ENCODE measurements at regions not wholly inside any gene's neighbourhood (a gene's known extent, or its start where the extent isn't known, plus 50 kb on each side); places are given as distances from the start of the nearest gene placed in this dataset.

DNA sequence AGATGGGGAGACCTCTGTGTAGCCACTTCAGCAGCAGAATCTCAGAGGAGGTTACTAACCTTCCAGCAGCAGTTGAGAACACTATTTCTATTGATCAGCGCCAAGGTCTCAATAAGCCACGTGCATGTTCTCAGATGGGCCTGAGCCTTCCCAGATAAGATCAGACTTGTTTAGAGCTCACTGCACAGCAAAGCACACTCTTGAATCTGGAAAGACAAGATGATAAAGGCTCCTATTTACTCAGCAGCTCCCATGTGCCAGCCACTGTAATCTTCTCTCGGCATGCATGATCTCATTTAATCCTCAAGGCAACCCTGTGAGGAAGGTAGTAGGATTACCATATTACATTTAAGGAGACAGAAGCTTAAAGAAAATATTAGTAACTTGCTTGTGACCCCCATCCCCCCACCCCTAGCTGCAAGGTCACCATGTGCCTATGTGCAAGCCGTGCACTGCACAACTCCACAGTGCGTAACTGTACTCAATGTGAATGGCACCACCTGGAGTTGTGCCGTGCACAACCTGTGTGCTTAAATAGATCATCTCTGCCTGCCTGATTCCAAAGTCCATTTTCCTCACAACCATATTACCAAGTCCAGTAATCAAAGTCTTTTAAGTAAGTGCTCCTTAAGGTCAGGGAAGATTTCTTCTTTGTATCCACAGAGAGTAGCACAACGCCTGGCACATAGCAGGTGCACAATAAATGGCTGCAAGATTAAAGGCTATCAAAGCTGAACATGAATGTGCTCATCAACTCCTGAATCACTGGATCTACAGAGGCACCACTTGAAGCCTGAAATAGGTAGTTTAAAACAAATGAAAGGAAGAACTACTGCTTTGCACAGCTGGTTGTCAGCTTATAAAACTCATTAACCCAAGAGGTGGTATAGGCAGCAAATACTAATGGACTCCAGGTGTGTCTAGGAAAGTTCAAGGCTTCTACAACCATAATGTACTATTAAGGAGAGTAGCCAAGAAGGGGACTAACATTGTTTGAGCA is 293.8 kb downstream of the BUD13 start:
- Histone ChIP-seq H3K36me3 (no peaks in the 10 kb centered on the region), H3K4me3 (no peak overlapping the region), H3K27me3 (replicated peaks; ENCODE audit: insufficient read depth) (no peaks in the 10 kb centered on the region), H3K4me1 (replicated peaks) (no peaks in the 10 kb centered on the region), H3K9me3 (no peaks in the 10 kb centered on the region), H3K27ac (no peak overlapping the region)
- WGBS = 52% methylated on average over 7 of the region's 7 CpGs
- peak; percentile 34 for TF ChIP-seq POLR2AphosphoS5 (IDR thresholded peaks at IDR 0.05)
- TF ChIP-seq, protein P1, sequence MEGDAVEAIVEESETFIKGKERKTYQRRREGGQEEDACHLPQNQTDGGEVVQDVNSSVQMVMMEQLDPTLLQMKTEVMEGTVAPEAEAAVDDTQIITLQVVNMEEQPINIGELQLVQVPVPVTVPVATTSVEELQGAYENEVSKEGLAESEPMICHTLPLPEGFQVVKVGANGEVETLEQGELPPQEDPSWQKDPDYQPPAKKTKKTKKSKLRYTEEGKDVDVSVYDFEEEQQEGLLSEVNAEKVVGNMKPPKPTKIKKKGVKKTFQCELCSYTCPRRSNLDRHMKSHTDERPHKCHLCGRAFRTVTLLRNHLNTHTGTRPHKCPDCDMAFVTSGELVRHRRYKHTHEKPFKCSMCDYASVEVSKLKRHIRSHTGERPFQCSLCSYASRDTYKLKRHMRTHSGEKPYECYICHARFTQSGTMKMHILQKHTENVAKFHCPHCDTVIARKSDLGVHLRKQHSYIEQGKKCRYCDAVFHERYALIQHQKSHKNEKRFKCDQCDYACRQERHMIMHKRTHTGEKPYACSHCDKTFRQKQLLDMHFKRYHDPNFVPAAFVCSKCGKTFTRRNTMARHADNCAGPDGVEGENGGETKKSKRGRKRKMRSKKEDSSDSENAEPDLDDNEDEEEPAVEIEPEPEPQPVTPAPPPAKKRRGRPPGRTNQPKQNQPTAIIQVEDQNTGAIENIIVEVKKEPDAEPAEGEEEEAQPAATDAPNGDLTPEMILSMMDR (IDR thresholded peaks at IDR 0.05) = no peak
- intact Hi-C loops (cut with DNase I) = no loop called here
- no peak for DNase-seq (ENCODE audit: low spot score)

DNA sequence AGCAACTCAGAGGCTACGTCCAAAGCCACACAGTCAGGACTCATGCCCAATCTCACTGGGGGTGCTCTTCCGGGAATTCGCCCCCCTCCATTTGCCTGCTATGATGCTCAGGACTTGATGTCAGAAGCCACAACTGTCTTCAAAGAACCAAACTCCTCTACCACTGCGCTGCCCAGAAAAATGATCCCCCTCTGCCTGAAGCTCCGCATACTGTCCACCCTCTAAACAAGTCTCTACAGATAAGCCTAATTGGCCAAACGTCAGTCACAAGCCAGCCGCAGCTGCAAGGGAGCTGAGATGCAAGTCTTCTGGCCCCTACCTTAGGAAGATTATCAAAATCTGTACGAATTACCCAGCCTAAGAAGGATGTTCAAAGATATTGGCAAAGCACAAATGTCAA is 294.6 kb downstream of the BUD13 start:
- Histone ChIP-seq H3K4me1 (replicated peaks) (no peaks in the 10 kb centered on the region), H3K27ac (no peak overlapping the region), H3K4me3 (no peak overlapping the region), H3K9me3 (no peaks in the 10 kb centered on the region), H3K27me3 (replicated peaks; ENCODE audit: insufficient read depth) (no peaks in the 10 kb centered on the region), H3K36me3 (no peaks in the 10 kb centered on the region)
- WGBS = 49% methylated on average over 8 of the region's 8 CpGs
- TF ChIP-seq POLR2A (IDR thresholded peaks at IDR 0.05) (no peak), POLR2AphosphoS5 (IDR thresholded peaks at IDR 0.05) (no peak)
- TF ChIP-seq, protein P1 (IDR thresholded peaks at IDR 0.05) = no peak
- intact Hi-C loops (cut with DNase I) = no loop called here
- no peak for DNase-seq (ENCODE audit: low spot score)

DNA sequence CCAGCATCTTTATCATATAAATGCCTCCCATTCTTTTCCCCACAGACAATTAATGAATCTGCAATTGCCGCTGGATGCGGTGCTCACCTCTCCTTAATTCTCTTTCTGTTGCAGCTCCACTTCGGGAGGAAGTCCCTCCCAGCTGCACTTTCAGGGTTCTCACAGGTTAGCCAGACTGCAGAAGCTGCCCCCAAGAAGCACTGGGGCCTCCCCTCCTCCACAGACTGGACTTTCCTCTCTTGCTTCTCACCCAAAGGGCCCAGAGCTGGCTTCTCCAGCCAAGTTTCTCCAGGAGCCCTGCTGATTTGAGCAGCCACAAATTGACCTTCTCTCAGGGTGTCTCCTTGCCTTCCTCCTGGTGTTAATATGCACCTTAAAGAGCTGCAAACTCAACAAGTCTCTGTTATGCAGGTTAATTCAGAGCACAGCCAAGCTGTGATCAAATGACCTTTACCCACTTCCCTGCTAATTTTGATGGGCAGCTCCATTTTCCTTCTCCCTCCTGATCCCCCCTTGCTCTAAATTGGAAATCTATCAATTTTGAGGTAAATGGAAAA is 298.9 kb downstream of the BUD13 start:
- no peak for TF ChIP-seq POLR2AphosphoS5 (IDR thresholded peaks at IDR 0.05)
- no peak for TF ChIP-seq POLR2A (IDR thresholded peaks at IDR 0.05)
- TF ChIP-seq, protein P1 (IDR thresholded peaks at IDR 0.05) = no peak
- Histone ChIP-seq H3K4me1 (replicated peaks) (no peaks in the 10 kb centered on the region), H3K36me3 (no peaks in the 10 kb centered on the region), H3K4me3 (no peak overlapping the region), H3K27ac (no peak overlapping the region), H3K27me3 (replicated peaks; ENCODE audit: insufficient read depth) (peaks cover 3% of the 10 kb centered on the region), H3K9me3 (no peaks in the 10 kb centered on the region)
- intact Hi-C loops (cut with DNase I) = no loop called here
- WGBS = 76% methylated on average over 3 of the region's 3 CpGs
- DNase-seq (ENCODE audit: low spot score) = no peak

DNA sequence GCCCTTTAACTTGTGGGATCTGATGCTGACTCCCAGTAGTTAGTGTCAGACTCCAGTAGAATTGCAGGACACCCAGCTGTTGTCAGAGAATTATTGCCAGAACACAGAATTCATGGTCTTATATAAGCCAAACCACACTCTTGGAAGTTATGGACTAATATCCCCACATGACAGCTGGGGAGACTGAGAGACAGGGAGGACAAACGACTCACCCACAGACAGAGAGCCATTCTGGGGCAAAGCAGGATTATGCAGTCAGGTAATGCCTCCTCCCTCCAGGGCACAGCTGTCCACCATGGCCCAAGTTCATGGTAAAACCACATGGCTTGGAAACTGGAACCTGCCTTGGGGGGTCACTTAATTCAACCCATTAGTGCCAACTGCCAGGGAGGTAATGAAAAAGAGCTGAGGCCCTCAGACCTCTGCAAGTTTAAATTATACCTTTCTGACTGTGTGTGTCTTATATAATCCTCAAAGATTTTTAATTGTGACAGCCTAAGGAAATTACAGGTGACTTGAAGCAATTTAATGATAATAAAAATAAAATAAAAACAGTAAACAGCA is 299.5 kb downstream of the BUD13 start:
- DNase-seq (ENCODE audit: low spot score) = no peak
- no peak overlapping the region for H3K27ac ChIP-seq
- no peaks in the 10 kb centered on the region for H3K36me3 ChIP-seq
- TF ChIP-seq, protein P1 (IDR thresholded peaks at IDR 0.05) = no peak
- TF ChIP-seq POLR2AphosphoS5 (IDR thresholded peaks at IDR 0.05) (no peak), POLR2A (IDR thresholded peaks at IDR 0.05) (no peak)
- H3K4me1 ChIP-seq (replicated peaks) = no peaks in the 10 kb centered on the region
- intact Hi-C loops (cut with DNase I) = no loop called here
- H3K4me3 ChIP-seq = no peak overlapping the region
- H3K9me3 ChIP-seq = no peaks in the 10 kb centered on the region
- WGBS = 44% methylated on average over 1 of the region's 1 CpG
- peaks cover 3% of the 10 kb centered on the region for H3K27me3 ChIP-seq (replicated peaks; ENCODE audit: insufficient read depth)

Measured in prostate gland (tissue), 2 donors.